ENCODE measurements at regions not wholly inside any gene's neighbourhood (a gene's known extent, or its start where the extent isn't known, plus 50 kb on each side); places are given as distances from the start of the nearest gene placed in this dataset.

- TF ChIP-seq, protein P1, sequence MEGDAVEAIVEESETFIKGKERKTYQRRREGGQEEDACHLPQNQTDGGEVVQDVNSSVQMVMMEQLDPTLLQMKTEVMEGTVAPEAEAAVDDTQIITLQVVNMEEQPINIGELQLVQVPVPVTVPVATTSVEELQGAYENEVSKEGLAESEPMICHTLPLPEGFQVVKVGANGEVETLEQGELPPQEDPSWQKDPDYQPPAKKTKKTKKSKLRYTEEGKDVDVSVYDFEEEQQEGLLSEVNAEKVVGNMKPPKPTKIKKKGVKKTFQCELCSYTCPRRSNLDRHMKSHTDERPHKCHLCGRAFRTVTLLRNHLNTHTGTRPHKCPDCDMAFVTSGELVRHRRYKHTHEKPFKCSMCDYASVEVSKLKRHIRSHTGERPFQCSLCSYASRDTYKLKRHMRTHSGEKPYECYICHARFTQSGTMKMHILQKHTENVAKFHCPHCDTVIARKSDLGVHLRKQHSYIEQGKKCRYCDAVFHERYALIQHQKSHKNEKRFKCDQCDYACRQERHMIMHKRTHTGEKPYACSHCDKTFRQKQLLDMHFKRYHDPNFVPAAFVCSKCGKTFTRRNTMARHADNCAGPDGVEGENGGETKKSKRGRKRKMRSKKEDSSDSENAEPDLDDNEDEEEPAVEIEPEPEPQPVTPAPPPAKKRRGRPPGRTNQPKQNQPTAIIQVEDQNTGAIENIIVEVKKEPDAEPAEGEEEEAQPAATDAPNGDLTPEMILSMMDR (conservative IDR thresholded peaks at IDR 0.05), result no peak
- no peak for TF ChIP-seq EZH2 (IDR thresholded peaks at IDR 0.05; ENCODE audit: low read depth)
Observed at GRCh38 chr3:177421481-177421785, 224.2 kb upstream of the TBL1XR1 start.

All from PC-9 (cell line).